Cardiac septum (tissue), 1 donor: ENCODE measurements at regions not wholly inside any gene's neighbourhood (a gene's known extent, or its start where the extent isn't known, plus 50 kb on each side); places are given as distances from the start of the nearest gene placed in this dataset.
"Not testable (repeated sequence)": the region's sequence is repeated elsewhere in the genome, so short reads cannot be mapped to it uniquely, and the experiment has no call there.

Experiments used
- DNase-seq: peaks from one replicate; pipeline ENCODE4 v3.0.0-alpha.2; 2020; ENCODE audit warnings: low spot score
- intact Hi-C: fragments of 100-400 bp; cut with DNase I; formaldehyde crosslinking; loops from one replicate; pipeline ENCODE4 v1.14.0; 2022
- donor health status: DM: no; HTN: no; CAD: no.

DNA sequence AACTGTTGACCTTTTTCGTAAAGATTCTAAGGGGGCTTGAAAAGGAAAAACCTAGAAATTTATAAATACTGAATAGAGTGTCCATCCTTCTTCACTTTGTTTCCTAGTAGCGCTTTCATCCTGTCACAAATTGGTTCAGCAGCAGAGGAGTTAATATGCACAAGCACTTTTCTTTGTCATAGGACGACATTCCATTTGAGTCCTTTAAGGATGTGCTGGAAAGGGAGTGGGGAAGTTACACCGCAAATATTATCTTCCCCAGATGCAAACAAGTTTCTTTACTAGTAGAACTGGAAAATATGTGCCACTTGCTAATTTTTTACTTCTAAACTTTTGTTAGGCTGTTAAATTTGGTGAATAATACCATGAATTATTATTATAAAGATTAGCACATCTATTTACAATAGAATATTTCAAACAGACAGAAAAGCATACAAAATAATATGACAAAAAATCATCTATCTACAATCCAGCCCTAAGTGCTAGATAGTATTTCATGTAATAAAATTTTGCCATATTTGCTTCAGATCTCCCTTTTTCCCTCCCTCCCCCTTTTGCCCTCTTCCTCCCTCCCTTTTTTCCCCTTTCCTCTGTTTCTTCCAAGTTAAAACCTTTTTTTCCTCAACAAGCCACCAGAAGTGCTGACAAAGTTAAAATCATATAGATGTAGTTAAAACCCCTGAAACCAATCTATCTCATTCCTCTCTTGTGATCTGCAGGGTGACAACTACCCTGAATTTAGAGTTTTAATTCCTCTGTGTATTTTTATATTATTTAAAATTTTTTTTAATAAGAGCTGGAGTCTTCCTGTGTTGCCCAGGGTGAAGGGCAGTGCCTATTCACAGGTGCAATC, 50.5 kb upstream of the MAP4K3 start:
- no peak for DNase-seq
- intact Hi-C loops = no loop called here

GRCh38 chr2:39488450-39488849, 51.4 kb upstream of the MAP4K3 start:
- intact Hi-C loops = no loop called here
- no peak for DNase-seq

DNA sequence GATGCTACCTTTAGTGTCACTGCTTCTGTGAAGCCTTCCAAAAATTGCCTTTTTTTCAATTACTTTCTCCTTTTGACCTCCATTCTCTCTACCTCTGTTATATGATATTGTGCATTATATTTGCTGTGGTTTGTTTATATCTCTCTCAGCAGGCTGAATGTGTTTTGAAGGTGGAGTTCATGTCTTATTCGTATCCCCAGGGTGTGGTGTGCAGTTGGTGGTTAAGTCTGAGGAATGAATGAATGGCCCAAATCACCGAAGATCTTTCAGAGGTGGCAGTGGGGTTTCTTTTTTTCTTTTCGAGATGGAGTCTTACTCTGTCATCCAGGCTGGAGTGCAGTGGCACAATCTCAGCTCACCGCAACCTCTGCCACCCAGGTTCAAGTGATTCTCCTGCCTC, 53.5 kb upstream of the MAP4K3 start:
- intact Hi-C loops = no loop called here
- no peak for DNase-seq

GRCh38 chr2:39491653-39492052, 54.6 kb upstream of the MAP4K3 start:
- intact Hi-C loops = no loop called here
- DNase-seq = no peak

- no peak for DNase-seq
- intact Hi-C loops = no loop called here
Observed at GRCh38 chr2:39492095-39492590, 55.1 kb upstream of the MAP4K3 start.

- intact Hi-C loops = no loop called here
- DNase-seq = no peak
Observed at GRCh38 chr2:39492716-39493115, 55.6 kb upstream of the MAP4K3 start.

DNA sequence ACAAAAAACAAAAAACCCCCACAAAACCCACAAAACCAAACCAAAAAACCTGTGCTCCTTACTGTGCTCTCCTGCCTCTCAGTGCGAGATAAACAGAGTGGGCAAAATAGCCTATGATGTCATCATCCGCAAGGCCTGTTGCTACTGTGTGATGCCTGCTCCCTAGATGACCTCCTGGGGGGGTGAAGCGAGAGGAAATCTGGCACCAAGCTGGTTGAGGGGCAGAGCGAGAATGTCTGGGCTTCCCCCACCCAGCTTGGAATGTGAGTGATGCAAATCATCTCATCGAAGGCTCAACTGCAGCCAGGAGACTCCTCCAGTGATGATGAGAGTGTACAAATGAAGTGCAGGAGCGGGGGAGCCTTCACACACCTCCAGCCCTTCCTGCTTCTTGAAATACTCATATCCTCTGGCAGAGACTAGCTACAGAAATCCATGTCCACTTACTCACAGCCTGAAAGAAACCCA, 57.7 kb upstream of the MAP4K3 start:
- intact Hi-C loops = no loop called here

GRCh38 chr2:39497082-39497801, 60.2 kb upstream of the MAP4K3 start:
- DNase-seq = no peak
- intact Hi-C loops = no loop called here

More for the DNA sequence above, 57.7 kb upstream of the MAP4K3 start:
- DNase-seq = no peak

DNA sequence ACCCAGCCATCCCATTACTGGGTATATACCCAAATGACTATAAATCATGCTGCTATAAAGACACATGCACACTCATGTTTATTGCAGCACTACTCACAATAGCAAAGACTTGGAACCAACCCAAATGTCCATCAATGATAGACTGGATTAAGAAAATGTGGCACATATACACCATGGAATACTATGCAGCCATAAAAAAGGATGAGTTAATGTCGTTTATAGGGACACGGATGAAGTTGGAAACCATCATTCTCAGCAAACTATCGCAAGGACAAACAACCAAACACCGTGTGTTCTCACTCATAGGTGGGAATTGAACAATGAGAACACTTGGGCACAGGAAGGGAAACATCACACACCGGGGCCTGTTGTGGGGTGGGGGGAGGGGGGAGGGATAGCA, 61.1 kb upstream of the MAP4K3 start:
- DNase-seq, intact Hi-C loops: not testable (repeated sequence)

- intact Hi-C loops = no loop called here
Observed at GRCh38 chr2:39498786-39499185, 61.7 kb upstream of the MAP4K3 start.

DNA sequence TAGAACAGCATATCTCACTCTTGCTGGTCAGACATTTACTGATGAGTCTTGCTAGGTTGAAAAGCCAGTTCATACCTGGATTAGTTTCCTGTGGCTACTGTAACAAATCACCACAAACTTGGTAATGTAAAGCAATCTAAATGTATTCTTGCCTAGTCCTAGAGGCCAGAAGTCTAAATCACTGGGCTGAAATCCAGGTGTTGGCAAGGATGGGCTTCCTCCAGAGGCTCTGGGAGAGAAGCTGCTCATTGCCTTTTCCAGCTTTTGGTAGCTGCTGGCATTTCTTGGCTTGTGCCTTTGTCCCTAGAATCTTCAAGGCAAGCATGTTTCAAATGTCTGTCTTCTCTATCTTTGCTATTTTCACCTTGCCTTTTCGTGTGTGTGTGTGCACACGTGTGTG, 62.3 kb upstream of the MAP4K3 start:
- intact Hi-C loops = no loop called here
- no peak for DNase-seq

More at GRCh38 chr2:39498786-39499185, 61.7 kb upstream of the MAP4K3 start:
- no peak for DNase-seq

- DNase-seq = no peak
- intact Hi-C loops = no loop called here
Observed at GRCh38 chr2:39501412-39501811, 64.3 kb upstream of the MAP4K3 start.

DNA sequence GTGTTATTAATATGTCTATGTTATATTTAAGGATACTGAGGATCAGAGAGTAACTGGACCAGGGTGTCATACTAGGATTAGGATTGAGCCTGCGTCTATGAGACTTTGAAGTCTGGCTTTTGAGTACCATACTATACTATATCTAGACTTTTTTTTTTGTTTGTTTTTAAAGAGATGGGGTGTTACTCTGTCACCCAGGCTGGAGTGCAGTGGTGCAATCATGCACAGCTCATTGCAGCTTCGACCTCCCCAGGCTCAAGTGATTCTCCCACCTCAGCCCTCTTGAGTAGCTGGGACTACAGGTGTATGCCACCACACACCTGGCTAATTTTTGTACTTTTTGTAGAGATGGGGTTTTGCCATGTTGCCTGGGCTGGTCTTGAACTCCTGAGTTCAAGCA, 66.2 kb upstream of the MAP4K3 start:
- no peak for DNase-seq
- intact Hi-C loops = no loop called here

DNA sequence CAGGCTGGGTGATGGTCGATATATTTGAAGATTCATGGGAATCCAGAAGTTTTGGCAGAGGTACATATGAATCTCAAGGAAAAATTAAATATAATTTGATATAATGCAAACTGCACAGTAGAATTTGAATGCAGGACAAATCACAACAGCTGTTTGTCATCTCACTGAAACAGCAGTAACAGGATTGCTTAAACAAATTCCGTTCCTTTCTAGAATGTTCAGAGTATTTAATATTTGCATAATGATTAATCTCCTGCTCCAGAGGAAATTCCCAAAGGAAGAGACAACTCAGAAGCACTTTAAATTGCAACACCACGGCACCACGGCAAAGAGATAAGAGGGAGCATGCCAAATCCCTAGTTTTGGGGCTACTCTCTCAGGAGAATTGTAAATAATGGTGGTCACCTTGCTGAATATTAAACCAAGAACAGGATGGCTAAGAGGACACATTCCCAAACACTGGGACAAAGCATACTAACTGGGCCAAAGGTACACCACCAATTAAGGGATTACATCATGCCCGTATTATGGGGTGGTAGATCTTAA, 67.8 kb upstream of the MAP4K3 start:
- intact Hi-C loops = loop anchor here (2.0 kb wide), 1 partner anchor 68 kb away; the partner anchor contains the start of gene MAP4K3
- DNase-seq = no peak

DNA sequence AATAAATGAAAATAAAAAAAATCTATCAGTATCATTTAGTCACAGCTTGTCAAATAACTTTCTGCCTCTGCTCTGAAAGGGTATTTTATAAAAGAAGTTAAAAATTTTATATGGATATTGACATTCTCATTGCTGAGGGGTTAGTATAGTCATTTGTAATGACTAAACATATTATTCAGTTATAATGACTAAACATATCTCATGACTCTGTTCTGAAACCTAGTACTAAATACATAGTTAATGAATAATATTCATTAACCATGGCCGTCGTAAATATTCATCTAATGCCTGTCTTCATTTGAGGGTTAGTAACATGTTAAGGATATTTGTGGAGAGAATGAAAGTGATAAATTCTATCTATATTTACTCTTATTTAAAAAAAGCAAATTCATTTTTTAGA, 69.1 kb upstream of the MAP4K3 start:
- DNase-seq = no peak
- intact Hi-C loops = no loop called here

GRCh38 chr2:39508198-39508597, 71.1 kb upstream of the MAP4K3 start:
- intact Hi-C loops = no loop called here
- no peak for DNase-seq

- intact Hi-C loops = loop anchor here (5.0 kb wide), 2 partner anchors 133 to 217 kb away; no protein-coding TSS in a partner anchor
- no peak for DNase-seq
Observed at GRCh38 chr2:39510140-39510539, 73.1 kb upstream of the MAP4K3 start.

GRCh38 chr2:39511219-39511604, 74.1 kb upstream of the MAP4K3 start:
- DNase-seq = no peak
- intact Hi-C loops = loop anchor here (5.0 kb wide), 2 partner anchors 134 to 216 kb away; no protein-coding TSS in a partner anchor

GRCh38 chr2:39511605-39512433, 74.7 kb upstream of the MAP4K3 start:
- no peak for DNase-seq

More at GRCh38 chr2:39511605-39512433, 74.7 kb upstream of the MAP4K3 start:
- intact Hi-C loops = loop anchor here (5.0 kb wide), 2 partner anchors 135 to 215 kb away; no protein-coding TSS in a partner anchor
